Breast epithelium (tissue), 4 donors: ENCODE measurements at regions not wholly inside any gene's neighbourhood (a gene's known extent, or its start where the extent isn't known, plus 50 kb on each side); places are given as distances from the start of the nearest gene placed in this dataset.
"Not testable (repeated sequence)": the region's sequence is repeated elsewhere in the genome, so short reads cannot be mapped to it uniquely, and the experiment has no call there.

Source experiments
- DNase-seq, 2 donors: peaks; one replicate each; pipeline ENCODE4 v3.0.0-alpha.2; 2019; ENCODE audit warnings: low spot score in 2 of 2
- H3K27ac ChIP-seq, 2 donors: fragments of 200-600 bp; sonication (generic) in 1 of 2; one replicate each; pipeline ENCODE4 v1.5.1; 2016 to 2019; ENCODE audit warnings: mild to moderate bottlenecking in 1 of 2
- H3K27me3 ChIP-seq, 2 donors: fragments of 200-600 bp; sonication (generic) in 1 of 2; one replicate each; pipeline versions ENCODE4 v1.5.1 to v1.6.0; 2017 to 2019; ENCODE audit warnings: control low read depth in 1 of 2, mild to moderate bottlenecking in 1 of 2
- H3K36me3 ChIP-seq: fragments of 200-600 bp; one replicate; pipeline ENCODE4 v1.5.1; 2019
- H3K4me1 ChIP-seq, 2 donors: fragments of 200-600 bp; sonication (generic); one replicate each; pipeline ENCODE4 v1.5.1; 2016 to 2019; ENCODE audit warnings: control low read depth in 1 of 2
- H3K4me3 ChIP-seq, 3 donors: fragments of 200-600 bp; sonication (generic); 1 replicate in 2 of 3; 2 replicates in 1 of 3; pipeline ENCODE4 v1.5.1; 2016 to 2019; ENCODE audit warnings: mild to moderate bottlenecking in 3 of 3, moderate library complexity in 2 of 3
- H3K9me3 ChIP-seq, 2 donors: fragments of 200-600 bp; sonication (generic) in 1 of 2; one replicate each; pipeline ENCODE4 v1.5.1; 2016 to 2019; ENCODE audit warnings: control low read depth in 1 of 2
- CTCF ChIP-seq, 3 donors: fragments of 450-650 bp; IDR thresholded peaks; one replicate each; pipeline ENCODE4 v1.5.1; 2016 to 2017; ENCODE audit warnings: antibody characterized with exemption in 3 of 3, mild to moderate bottlenecking in 3 of 3, moderate library complexity in 3 of 3
- POLR2A ChIP-seq: fragments of 450-650 bp; IDR thresholded peaks from one replicate; pipeline ENCODE4 v1.6.1; 2016; ENCODE audit warnings: antibody characterized with exemption, mild to moderate bottlenecking, moderate library complexity
- POLR2AphosphoS5 ChIP-seq, 3 donors: sonication (generic); formaldehyde crosslinking; IDR thresholded peaks; one replicate each; pipeline ENCODE4 v1.6.1; 2017; ENCODE audit warnings: antibody characterized with exemption in 3 of 3
- intact Hi-C: fragments of 100-400 bp; cut with DNase I; formaldehyde crosslinking; loops from one replicate; pipeline ENCODE4 v1.15.1; 2023; ENCODE audit warnings: low total_unique reads

- no peaks in the 10 kb centered on the region for H3K27me3 ChIP-seq
- no peaks in the 10 kb centered on the region for H3K4me1 ChIP-seq
- TF ChIP-seq POLR2A: no peak
- TF ChIP-seq POLR2AphosphoS5 (IDR thresholded peaks at IDR 0.05): no peak
- TF ChIP-seq CTCF (IDR thresholded peaks at IDR 0.05): no peak
- H3K36me3 ChIP-seq: no peaks in the 10 kb centered on the region
- no peak for DNase-seq
- no peaks in the 10 kb centered on the region for H3K9me3 ChIP-seq
- H3K4me3 ChIP-seq: no peak overlapping the region
- no peak overlapping the region for H3K27ac ChIP-seq
- intact Hi-C loops: no loop called here
Measured at GRCh38 chr5:106640511-106640910, 1030.2 kb downstream of the EFNA5 start.

DNA sequence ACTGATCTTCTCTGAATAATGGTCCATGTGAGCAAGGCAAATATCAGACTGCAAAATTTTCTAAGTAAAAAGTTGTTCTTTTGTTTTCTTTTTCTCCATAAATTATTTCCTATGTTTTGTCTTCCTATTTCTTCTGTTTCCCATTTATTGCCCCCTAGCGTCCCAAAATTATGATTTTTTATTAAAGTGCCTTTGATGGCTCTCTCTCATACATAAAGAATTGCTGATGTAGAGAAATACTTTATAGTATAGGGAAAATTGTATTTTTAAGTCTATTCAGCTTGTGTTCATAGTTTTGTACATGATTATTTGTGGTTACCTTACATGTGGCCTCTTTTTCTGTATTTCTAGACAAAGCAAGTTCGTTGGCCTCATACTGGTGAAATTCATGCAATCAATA is 1031.2 kb downstream of the EFNA5 start:
- Histone ChIP-seq H3K9me3 (no peaks in the 10 kb centered on the region), H3K4me1 (no peaks in the 10 kb centered on the region), H3K27me3 (no peaks in the 10 kb centered on the region), H3K27ac (no peak overlapping the region), H3K36me3 (no peaks in the 10 kb centered on the region), H3K4me3 (no peak overlapping the region)
- TF ChIP-seq POLR2A (no peak), CTCF (IDR thresholded peaks at IDR 0.05) (no peak), POLR2AphosphoS5 (IDR thresholded peaks at IDR 0.05) (no peak)
- no peak for DNase-seq
- intact Hi-C loops: no loop called here

- Histone ChIP-seq H3K4me1 (no peaks in the 10 kb centered on the region), H3K36me3 (no peaks in the 10 kb centered on the region), H3K27me3 (no peaks in the 10 kb centered on the region), H3K27ac (no peak overlapping the region), H3K4me3 (no peak overlapping the region), H3K9me3 (no peaks in the 10 kb centered on the region)
- intact Hi-C loops: no loop called here
- DNase-seq: no peak
- no peak for TF ChIP-seq POLR2AphosphoS5 (IDR thresholded peaks at IDR 0.05)
- TF ChIP-seq POLR2A: no peak
- no peak for TF ChIP-seq CTCF (IDR thresholded peaks at IDR 0.05)
Measured at GRCh38 chr5:106637275-106637674, 1033.5 kb downstream of the EFNA5 start.

DNA sequence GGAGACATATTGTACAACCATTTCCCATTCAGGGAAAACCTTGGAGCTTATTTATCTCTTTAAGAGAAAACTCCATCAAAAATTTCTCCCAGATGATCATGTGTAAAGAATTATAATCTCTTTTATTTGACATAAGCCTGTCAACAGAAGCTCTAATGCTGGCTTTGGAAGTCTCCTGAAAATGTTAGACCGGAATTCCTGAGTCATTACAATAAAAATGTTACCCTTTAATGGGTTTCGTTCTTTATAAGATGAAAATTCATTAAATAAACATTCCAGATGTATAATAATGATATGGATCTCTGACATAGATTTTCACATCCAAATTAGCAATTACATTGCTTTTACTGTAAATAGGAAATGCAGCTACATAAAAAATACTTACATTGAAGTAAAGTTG is 1036.4 kb downstream of the EFNA5 start:
- H3K4me1 ChIP-seq: no peaks in the 10 kb centered on the region
- H3K27ac ChIP-seq: no peak overlapping the region
- no peaks in the 10 kb centered on the region for H3K36me3 ChIP-seq
- intact Hi-C loops: no loop called here
- no peak for DNase-seq
- H3K9me3 ChIP-seq: no peaks in the 10 kb centered on the region
- no peaks in the 10 kb centered on the region for H3K27me3 ChIP-seq
- no peak overlapping the region for H3K4me3 ChIP-seq
- TF ChIP-seq CTCF (IDR thresholded peaks at IDR 0.05) (no peak), POLR2A (no peak), POLR2AphosphoS5 (IDR thresholded peaks at IDR 0.05) (no peak)

GRCh38 chr5:106633825-106634224 is 1036.9 kb downstream of the EFNA5 start:
- Histone ChIP-seq H3K27me3 (no peaks in the 10 kb centered on the region), H3K4me1 (no peaks in the 10 kb centered on the region), H3K27ac (no peak overlapping the region), H3K9me3 (no peaks in the 10 kb centered on the region), H3K4me3 (no peak overlapping the region), H3K36me3 (no peaks in the 10 kb centered on the region)
- TF ChIP-seq POLR2A (no peak), POLR2AphosphoS5 (IDR thresholded peaks at IDR 0.05) (no peak), CTCF (IDR thresholded peaks at IDR 0.05) (no peak)
- intact Hi-C loops: no loop called here
- no peak for DNase-seq

- DNase-seq, intact Hi-C loops: not testable (repeated sequence)
Measured at GRCh38 chr5:106628456-106628855, 1042.3 kb downstream of the EFNA5 start.

More at GRCh38 chr5:106628456-106628855, 1042.3 kb downstream of the EFNA5 start:
- not testable (repeated sequence) for H3K36me3 ChIP-seq, H3K4me3 ChIP-seq, H3K27me3 ChIP-seq, H3K27ac ChIP-seq, H3K4me1 ChIP-seq, H3K9me3 ChIP-seq
